Left ventricle myocardium superior (tissue), 1 donor: ENCODE measurements at regions not wholly inside any gene's neighbourhood (a gene's known extent, or its start where the extent isn't known, plus 50 kb on each side); places are given as distances from the start of the nearest gene placed in this dataset.
"Not testable (repeated sequence)": the region's sequence is repeated elsewhere in the genome, so short reads cannot be mapped to it uniquely, and the experiment has no call there.

Experiments used
- ATAC-seq: fragments of 200-7000 bp; cut with Tn5 transposase; one replicate; pipeline ENCODE4 v1.9.1; 2020; ENCODE audit warnings: mild to moderate bottlenecking, moderate library complexity
- DNase-seq: peaks from one replicate; pipeline ENCODE4 v3.0.0-alpha.2; 2020
- intact Hi-C: fragments of 100-400 bp; cut with micrococcal nuclease; formaldehyde crosslinking; loops from one replicate; pipeline ENCODE4 v1.11.0; 2022
- donor health status: DM: no; HTN: yes; CAD: no; lungs with severe emphysema.

DNA sequence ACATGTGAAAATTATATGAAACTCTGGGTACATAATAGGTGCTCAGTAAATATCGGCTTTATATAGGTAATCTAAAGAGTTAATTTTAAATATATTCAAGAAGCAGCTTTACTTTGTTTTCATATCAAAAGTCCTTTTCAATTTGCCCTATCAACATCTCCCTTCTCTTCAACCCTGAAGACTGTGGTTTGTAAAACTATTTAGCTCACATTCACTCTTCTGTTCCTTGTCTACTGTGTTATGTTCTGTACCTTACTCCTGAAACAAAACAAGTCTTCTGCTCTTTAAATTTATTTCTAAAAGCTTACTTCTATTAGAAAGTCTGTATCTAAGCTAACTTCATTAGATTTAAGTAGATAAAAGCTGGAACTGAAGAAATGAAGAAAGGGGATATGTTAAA, 301.7 kb upstream of the PMFBP1 start:
- ATAC-seq: no peak
- DNase-seq: no peak
- intact Hi-C loops: no loop called here

- DNase-seq (no peak), ATAC-seq (no peak)
- intact Hi-C loops: no loop called here
Observed at GRCh38 chr16:72471317-72471924, 299.5 kb upstream of the PMFBP1 start.

- intact Hi-C loops: no loop called here
Observed at GRCh38 chr16:72470541-72470940, 298.6 kb upstream of the PMFBP1 start.

DNA sequence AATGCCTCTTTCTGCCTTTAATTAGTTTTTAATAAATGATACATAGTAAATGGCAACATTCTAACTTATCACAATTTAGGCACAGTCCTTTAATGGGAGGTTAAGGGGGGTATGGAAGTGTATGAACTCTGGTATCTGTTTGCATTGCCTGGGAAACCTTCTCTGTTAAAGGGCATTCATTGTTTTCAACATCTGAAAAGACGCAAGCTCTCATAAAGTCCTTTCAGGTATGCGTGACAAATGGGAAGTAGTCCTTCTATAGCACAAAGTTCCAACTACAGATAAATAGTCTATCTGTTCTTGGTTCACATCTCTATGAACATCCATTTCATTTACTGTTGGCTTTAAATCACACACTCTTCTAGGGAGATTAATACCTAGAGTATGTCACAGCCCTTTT, 298.0 kb upstream of the PMFBP1 start:
- DNase-seq (no peak), ATAC-seq (no peak)
- intact Hi-C loops: no loop called here

More at GRCh38 chr16:72470541-72470940, 298.6 kb upstream of the PMFBP1 start:
- no peak for DNase-seq
- no peak for ATAC-seq

DNA sequence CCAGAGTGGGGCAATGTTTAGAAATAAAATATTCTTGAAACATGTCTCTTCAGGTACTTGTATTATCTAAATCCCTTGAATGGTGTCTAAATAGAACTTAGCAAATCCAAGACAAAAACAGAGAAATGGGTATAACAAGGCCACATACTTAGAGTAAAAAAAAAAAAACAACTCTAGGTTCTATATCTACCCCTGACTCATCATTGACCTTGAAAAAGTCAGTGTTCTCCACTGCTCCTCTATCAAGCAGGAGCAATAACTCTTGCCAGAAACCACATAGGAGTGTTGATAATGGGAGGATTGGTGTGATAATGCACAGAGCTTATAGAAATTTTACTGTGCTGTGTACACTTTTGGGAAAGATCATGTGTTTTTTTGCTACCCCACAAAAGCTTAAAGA, 296.6 kb upstream of the PMFBP1 start:
- ATAC-seq: no peak

GRCh38 chr16:72467157-72467759, 295.3 kb upstream of the PMFBP1 start:
- intact Hi-C loops: no loop called here
- no peak for ATAC-seq
- DNase-seq: no peak

More for the DNA sequence above, 296.6 kb upstream of the PMFBP1 start:
- no peak for DNase-seq
- intact Hi-C loops: no loop called here

DNA sequence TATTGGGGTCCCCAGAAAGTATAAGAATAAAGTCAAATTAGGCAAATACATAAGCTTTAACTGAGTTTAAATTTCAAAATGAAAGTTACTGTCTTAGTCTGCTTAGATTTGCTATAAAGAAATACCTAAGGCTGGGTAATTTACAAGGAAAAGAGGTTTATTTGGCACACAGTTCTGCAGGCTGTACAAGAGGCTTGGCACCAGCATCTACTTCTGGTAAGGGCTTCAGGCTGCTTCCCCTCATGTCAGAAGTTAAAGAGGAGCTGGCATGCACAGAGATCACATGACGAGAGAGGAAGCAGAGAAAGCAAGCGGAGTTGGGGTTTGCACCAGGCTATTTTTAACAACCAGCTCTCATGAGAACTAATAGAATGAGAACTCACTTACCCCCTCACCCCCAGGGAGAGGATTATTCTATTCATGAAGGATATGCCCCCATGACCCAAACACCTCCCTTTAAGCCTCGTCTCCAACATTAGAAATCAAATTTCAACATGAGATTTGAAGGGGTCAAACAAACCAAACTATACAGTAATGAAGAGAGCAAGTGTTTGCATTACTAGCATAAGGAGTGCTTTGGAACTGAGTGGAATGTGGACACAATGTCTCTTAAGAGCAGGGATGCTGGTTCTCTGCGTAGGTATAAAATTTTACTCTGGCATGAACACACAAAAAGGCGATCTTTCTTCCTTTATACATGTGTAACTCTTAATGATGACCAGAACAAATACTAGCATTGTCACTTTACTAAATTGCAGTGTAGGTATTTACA, 292.8 kb upstream of the PMFBP1 start:
- ATAC-seq: no peak
- intact Hi-C loops: no loop called here

DNA sequence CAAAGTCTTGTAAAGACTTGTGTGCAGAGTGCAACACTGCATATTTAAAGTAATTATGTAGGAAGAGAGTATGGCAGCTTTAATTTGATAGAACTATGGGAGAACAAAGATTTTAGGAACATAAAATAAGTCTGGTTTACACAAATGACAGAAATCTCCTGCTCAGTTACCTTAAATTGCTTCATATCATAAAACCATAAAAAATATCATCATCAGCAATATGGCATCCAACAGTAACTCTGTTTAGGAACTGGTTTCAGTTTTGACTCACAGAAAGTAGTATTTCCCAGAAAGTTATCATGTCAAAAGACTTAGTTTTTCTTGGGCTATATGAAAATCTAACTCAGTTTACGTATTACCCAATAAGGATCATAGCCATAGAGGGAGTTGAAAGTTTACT, 292.1 kb upstream of the PMFBP1 start:
- no peak for DNase-seq
- no peak for ATAC-seq
- intact Hi-C loops: no loop called here

More for the DNA sequence above, 292.8 kb upstream of the PMFBP1 start:
- no peak for DNase-seq

- intact Hi-C loops: no loop called here
- ATAC-seq (no peak), DNase-seq (no peak)
Observed at GRCh38 chr16:72458035-72458434, 286.1 kb upstream of the PMFBP1 start.

- intact Hi-C loops: no loop called here
- DNase-seq: no peak
Observed at GRCh38 chr16:72457243-72457940, 285.4 kb upstream of the PMFBP1 start.

DNA sequence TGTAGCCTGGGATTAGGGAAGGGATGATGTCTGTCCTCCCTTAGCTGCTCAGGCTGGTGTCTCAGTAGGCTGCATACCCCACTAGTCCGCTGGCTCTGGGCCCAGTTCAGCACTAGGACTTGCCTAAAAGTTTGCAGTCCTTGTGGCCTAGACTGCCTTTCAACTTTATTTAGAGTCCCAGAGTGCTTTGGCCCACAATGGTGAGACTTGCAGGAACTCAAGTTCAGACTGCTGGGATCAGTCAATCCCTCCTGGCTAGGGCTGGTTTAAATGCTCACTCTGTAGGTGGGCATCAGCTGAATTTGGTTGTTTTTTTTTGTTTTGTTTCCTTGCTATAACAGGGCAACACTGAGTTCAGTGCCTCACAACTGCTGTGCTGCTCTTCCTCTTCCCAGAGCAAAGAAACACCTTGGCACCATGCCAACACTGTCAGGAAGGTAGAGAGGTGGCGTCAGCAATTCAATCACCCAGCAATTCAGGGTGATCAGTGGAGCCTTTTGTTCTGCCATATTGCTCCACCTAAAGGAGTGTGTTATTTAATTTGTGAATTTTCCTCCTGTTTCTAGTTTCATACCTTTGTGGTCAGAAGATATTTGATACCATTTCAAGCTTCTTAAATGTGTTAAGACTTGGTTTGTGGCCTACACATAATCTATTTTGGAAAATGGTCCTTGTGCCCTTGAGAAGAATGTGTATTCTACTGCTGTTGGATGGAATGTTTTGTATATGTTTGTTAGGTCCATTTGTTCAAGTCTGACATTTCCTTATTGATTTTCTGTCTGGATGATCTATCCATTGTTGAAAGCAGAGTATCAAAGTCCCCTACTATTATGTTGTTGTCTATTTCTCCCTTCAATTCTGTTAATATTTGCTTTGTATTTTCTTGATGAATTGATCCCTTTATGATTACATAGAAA, 284.0 kb upstream of the PMFBP1 start:
- no peak for ATAC-seq
- no peak for DNase-seq
- intact Hi-C loops: no loop called here

More at GRCh38 chr16:72457243-72457940, 285.4 kb upstream of the PMFBP1 start:
- no peak for ATAC-seq

DNA sequence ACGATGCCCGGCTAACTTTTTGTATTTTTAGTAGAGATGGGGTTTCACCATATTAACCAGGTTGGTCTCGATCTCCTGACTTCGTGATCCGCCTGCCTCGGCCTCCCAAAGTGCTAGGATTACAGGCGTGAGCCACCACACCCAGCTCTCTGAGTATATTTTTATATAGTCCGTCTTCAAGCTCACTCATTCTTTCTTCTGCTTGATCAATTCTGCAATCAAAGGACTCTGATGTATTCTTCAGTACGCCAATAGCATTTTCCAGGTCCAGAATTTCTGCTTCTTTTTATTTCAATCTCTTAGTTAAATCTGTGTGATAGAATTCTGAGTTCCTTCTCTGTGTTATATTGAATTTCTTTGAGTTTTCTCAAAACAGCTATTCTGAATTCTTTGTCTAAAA, 281.9 kb upstream of the PMFBP1 start:
- DNase-seq, intact Hi-C loops, ATAC-seq: not testable (repeated sequence)

GRCh38 chr16:72444696-72445095, 272.7 kb upstream of the PMFBP1 start:
- intact Hi-C loops: no loop called here
- no peak for ATAC-seq
- no peak for DNase-seq

DNA sequence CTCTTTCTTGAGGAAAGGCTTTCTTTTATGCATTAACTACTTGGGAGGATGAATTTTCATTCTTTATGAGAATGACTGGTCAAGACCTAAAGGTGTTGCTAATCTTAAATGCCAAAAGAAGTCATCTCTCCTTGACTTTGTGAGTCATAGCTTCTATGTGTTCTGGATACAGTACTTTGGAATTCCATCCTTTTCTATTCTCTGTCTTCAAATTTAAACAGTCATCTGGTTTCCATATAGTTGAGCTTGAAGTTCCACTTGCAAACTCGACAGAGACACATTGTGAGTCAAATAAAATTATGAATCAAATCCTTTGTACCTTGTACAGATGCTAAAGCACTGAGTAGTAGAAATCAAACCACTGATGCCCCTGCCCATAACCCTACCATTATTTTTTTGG, 271.9 kb upstream of the PMFBP1 start:
- no peak for DNase-seq
- intact Hi-C loops: no loop called here
- ATAC-seq: no peak

DNA sequence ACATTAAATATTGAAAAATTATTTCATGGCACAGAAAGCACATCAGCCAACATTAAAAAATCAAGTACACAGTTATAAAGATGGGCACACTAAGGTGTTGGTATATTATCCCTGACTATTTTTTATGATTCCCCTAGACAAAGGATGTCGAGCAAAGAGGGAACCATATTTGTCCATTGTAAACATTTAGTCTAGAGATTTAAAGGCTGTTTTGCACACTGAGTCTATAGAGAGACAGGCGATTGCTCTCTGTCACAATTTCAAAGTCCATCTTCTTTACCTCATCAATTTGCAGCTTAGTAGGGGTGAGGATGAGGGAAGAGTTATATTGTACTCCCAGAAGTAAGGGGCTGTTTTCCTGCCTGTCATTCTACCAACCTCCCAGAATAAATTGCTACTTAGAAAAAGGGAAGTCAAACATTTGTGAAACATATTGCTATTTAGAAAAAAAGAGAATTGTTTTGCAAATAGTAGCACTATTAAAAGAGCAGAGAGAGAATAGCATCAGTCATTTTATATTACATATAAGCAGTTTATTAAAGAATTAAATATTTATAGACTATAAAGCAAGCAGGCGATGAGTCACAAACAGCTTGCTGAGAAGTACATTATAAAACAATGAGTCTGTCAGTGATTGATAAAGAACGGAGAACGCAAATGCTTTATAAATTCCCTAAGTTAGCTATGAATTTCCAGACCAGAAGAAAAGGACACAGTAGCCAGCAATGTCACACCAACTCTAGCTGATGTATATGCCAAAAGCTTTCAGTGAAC, 270.6 kb upstream of the PMFBP1 start:
- ATAC-seq (no peak), DNase-seq (no peak)
- intact Hi-C loops: no loop called here

DNA sequence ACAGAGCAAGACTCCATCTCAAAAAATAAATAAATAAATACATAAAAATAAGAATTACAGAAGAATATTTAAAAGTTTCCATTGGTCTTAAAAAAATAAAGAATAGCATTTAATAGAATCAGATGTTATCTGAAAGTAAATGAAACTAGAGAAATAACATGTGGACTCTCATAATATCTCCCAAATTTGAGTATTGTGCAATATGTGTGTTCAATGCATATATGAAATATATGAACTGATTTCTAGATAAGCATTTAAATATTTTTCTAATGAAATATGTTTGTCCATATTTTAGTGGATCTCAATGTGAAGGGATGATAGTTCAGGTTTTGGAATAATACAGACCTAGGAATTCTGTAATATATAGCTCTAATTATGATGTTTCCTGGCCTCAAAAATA, 265.9 kb upstream of the PMFBP1 start:
- ATAC-seq: no peak
- DNase-seq: no peak
- intact Hi-C loops: no loop called here

DNA sequence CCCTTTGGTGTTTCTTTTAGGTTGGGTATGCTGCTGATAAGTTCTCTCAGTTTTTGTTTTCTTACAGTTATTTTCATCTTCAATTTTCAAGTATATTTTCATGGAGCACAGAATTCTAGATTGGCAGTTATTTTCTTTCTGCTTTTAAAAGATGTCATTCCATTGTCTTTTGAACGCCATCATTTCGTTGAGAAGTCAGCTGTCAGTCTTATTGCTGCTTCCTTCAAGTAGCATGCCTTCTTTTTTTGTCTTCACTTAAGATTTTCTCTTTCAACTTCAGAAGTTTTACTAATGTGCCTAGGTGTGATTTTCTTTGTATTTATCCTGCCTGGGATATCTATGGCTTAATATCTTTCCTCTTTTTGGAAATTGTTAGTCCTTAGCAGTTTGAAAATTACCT, 262.2 kb upstream of the PMFBP1 start:
- no peak for ATAC-seq
- intact Hi-C loops: no loop called here
- no peak for DNase-seq

DNA sequence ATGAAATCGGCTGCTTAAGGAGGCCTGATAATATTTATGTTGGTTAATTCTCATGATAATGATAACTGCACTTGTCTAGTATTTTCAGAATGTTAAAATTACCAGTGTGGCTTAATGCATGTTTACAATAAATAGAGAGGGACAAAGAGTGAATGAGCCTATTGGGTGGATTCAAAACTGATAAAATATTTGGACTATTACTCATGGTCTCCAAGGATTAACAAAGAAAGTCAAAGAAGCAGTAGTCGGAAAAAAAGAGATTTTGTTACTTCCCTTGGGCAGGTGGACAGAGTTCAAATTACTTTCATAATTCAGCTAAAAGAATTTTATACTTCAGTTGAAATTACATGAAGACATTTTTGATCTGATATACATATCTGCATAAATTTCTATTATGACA, 258.2 kb upstream of the PMFBP1 start:
- DNase-seq: no peak

More for the DNA sequence above, 258.2 kb upstream of the PMFBP1 start:
- ATAC-seq: no peak
- intact Hi-C loops: no loop called here
